Gastroesophageal sphincter (tissue), 3 donors: ENCODE measurements at regions not wholly inside any gene's neighbourhood (a gene's known extent, or its start where the extent isn't known, plus 50 kb on each side); places are given as distances from the start of the nearest gene placed in this dataset.

Experiments used
- EP300 ChIP-seq: sonication (generic); formaldehyde crosslinking; IDR thresholded peaks from one replicate; pipeline ENCODE4 v1.6.1; 2017; ENCODE audit warnings: antibody characterized with exemption, mild to moderate bottlenecking
- POLR2A ChIP-seq, 2 donors: fragments of 450-650 bp; IDR thresholded peaks; one replicate each; pipeline ENCODE4 v1.6.1; 2017; ENCODE audit warnings: antibody characterized with exemption in 2 of 2, mild to moderate bottlenecking in 2 of 2, moderate library complexity in 1 of 2
- POLR2AphosphoS5 ChIP-seq: sonication (generic); formaldehyde crosslinking; IDR thresholded peaks from one replicate; pipeline ENCODE4 v1.6.1; 2017; ENCODE audit warnings: antibody characterized with exemption
- TF ChIP-seq, protein P1 (sequence below), 4 experiments: fragments of 200-600 bp in 2 of 4; fragments of 450-650 bp in 2 of 4; sonication (generic) in 1 of 4; IDR thresholded peaks; one replicate each; pipeline ENCODE4 v1.5.1; 2017 to 2019; ENCODE audit warnings: antibody characterized with exemption in 4 of 4, mild to moderate bottlenecking in 2 of 4, moderate library complexity in 2 of 4

DNA sequence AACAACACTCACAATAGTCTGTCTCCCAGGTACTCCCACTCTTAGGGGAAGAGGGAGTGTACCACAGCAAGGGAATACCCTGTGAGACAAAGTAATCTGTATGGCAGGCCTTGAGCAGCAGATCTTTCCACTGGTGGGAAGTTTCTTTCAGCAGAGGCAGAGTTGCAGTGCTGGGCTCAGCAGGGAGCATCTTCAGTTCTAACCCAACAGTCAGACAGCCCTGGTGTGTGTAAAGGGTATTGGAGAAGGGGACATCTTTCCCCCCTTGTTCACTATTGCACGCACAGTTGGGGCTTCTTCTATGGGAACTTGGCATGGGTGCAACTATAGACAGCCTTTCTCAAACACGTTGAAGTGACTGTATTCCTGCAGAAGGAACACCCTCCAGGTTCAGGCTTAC, 159.4 kb upstream of the DPT start:
- TF ChIP-seq, protein P1, sequence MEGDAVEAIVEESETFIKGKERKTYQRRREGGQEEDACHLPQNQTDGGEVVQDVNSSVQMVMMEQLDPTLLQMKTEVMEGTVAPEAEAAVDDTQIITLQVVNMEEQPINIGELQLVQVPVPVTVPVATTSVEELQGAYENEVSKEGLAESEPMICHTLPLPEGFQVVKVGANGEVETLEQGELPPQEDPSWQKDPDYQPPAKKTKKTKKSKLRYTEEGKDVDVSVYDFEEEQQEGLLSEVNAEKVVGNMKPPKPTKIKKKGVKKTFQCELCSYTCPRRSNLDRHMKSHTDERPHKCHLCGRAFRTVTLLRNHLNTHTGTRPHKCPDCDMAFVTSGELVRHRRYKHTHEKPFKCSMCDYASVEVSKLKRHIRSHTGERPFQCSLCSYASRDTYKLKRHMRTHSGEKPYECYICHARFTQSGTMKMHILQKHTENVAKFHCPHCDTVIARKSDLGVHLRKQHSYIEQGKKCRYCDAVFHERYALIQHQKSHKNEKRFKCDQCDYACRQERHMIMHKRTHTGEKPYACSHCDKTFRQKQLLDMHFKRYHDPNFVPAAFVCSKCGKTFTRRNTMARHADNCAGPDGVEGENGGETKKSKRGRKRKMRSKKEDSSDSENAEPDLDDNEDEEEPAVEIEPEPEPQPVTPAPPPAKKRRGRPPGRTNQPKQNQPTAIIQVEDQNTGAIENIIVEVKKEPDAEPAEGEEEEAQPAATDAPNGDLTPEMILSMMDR (IDR thresholded peaks at IDR 0.05) = no peak
- no peak for TF ChIP-seq POLR2A (IDR thresholded peaks at IDR 0.05)
- no peak for TF ChIP-seq EP300
- TF ChIP-seq POLR2AphosphoS5 = no peak
